HS-5 (cell line): ENCODE measurements at regions not wholly inside any gene's neighbourhood (a gene's known extent, or its start where the extent isn't known, plus 50 kb on each side); places are given as distances from the start of the nearest gene placed in this dataset.
"Not testable (repeated sequence)": the region's sequence is repeated elsewhere in the genome, so short reads cannot be mapped to it uniquely, and the experiment has no call there.

ENCODE experiments used
- DNase-seq: peaks from one replicate; pipeline ENCODE4 v3.0.0-alpha.2; 2012; ENCODE audit warnings: low read depth

GRCh38 chr1:73475316-73475870 is 722.6 kb downstream of the LRRIQ3 start:
- DNase-seq: no peak

DNA sequence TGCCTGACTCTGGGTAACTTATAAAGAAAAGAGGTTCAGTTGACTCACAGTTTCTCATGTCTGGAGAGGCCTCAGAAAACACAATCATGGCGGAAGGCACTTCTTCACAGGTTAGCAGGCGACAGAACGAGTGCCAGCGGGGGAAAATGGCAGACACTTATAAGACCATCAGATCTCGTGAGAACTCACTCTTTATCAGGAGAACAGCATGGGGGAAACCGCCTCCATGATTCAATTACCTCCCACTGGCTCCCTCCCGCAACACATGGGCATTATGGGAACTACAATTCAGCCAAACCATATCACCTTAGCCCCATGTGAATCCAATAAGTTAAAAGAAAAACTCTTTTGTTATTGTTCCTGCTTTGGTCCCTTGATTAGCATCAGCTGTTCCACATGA is 725.2 kb downstream of the LRRIQ3 start:
- DNase-seq: no peak

- no peak for DNase-seq
Observed at GRCh38 chr1:73467731-73468130, 730.2 kb downstream of the LRRIQ3 start.

- DNase-seq: no peak
Observed at GRCh38 chr1:73463873-73464272, 734.1 kb downstream of the LRRIQ3 start.

GRCh38 chr1:73452522-73452921 is 745.5 kb downstream of the LRRIQ3 start:
- DNase-seq: no peak

DNA sequence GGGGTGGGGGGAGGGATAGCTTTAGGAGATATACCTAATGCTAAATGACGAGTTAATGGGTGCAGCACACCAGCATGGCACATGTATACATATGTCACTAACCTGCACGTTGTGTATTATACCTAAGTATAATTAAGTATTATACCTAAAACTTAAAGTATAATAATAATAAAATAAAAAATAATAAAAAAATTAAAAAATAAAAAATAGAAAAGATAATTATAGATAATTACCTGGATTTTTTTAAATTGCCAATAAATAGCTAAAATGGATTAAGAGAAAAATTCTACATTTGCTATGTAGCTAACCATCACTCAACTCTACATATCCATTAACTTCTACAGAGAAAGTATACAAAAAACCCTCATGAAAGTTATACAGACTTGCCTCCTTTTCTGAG is 747.3 kb downstream of the LRRIQ3 start:
- not testable (repeated sequence) for DNase-seq

DNA sequence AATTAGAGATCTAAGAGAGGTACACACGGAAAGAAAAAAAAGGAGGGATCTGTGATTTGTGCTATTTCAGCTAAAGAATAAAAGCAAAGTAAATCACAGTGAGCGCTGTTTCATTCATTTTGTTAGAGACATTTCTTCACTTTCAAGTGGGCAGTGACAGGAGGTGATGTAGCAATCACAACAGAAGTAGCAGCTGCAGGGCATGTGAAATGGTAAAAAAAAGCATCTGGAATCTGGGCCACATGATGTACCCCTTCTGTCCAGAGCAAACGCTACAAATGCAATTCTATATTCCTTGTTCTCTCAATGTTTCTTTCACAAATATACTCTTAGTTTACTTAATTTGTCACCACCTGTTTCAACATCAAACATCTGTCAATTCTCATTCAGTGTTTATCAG is 786.5 kb downstream of the LRRIQ3 start:
- no peak for DNase-seq

DNA sequence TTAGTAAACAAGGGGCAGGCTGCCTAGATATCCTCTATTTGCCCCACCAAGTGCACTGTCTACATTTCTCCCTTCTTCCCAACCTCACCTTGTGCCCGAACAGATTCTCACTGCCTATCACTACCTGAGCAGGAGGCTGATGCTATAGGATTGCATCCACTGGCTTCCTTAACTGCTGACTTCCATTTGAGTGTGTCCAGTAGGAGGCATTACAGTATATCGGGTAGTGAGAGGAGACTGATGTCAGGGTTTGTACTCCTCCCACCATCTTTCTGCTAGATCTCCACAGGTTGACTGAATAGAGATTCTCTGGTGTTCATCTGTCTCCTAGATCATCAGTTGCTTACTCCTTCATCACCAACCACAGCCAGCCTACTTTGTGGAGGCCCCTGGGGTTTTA is 796.3 kb downstream of the LRRIQ3 start:
- DNase-seq: no peak

- no peak for DNase-seq
Observed at GRCh38 chr1:73382966-73383365, 815.0 kb downstream of the LRRIQ3 start.

DNA sequence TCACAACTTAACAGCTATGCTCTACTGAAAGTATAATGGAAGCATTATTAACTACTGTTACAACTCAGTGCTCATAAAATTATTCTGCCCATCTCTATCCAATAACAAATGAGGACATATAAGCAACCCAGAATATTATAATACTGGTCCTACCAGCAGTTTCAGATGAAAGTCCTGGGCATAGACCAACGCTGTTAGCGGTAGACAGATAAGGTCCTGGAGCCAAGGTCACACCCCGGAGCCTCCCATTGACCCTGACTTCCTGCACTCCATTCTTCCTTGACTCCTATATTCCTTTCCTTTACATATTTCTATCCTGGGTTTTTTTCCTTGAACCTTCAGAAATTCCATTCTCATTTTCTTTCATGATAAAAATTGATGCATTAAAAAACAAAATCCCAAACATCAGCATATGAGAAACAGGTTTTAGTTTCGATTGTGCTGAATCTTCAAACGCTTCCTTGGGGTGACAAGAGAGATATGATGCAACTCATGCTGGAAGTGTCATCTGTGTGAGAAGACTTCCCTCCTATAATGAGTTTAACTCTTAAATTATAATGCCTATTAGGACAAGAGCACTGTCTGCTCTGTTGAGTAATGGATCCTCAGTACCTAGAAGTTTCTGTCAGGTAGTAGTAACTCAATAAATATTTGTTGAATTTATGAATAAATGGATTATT is 831.1 kb downstream of the LRRIQ3 start:
- DNase-seq: no peak

DNA sequence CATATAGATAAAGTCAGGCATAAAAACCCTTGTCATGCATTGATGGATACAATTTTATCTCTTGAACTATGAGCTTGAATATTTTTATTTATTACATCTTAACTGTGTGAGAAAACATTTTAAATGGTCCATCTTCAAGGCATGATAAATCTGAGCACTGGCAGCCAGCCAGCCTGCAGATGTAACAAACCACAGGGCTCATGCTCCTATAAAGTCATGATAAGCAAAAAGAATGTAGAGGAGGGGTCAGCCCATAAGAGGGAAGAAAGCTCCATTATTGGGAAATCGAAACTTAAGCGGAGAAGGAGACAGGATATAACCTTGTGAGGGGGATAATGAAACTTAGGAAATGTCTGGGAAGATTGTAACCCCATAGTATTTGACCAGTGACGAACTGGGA is 839.0 kb downstream of the LRRIQ3 start:
- no peak for DNase-seq

- DNase-seq: no peak
Observed at GRCh38 chr1:73356485-73356884, 841.5 kb downstream of the LRRIQ3 start.

DNA sequence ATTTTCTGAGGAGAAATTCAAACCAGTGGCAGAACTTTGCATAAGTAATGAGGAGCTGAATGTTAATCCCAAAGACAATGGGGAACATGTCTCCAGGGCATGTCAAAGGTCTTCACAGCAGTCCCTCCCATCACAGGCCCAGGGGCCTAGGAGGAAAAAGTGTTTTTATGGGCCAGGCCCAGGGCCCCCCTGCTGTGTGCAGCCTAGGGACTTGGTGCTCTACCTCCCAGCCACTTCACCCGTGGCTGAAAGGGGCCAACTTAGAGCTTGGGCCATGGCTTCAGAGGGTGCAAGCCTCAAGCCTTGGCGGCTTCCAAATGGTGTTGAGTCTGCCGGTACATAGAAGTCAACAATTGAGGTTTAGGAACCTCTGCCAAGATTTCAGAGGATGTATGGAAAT is 854.0 kb downstream of the LRRIQ3 start:
- no peak for DNase-seq

- no peak for DNase-seq
Observed at GRCh38 chr1:73333847-73334503, 864.0 kb downstream of the LRRIQ3 start.

GRCh38 chr1:73331726-73332125 is 866.2 kb downstream of the LRRIQ3 start:
- DNase-seq: no peak

- DNase-seq: no peak
Observed at GRCh38 chr1:73327998-73328397, 870.0 kb downstream of the LRRIQ3 start.

GRCh38 chr1:73327180-73327793 is 870.7 kb downstream of the LRRIQ3 start:
- no peak for DNase-seq

GRCh38 chr1:73326663-73327062 is 871.3 kb downstream of the LRRIQ3 start:
- no peak for DNase-seq

DNA sequence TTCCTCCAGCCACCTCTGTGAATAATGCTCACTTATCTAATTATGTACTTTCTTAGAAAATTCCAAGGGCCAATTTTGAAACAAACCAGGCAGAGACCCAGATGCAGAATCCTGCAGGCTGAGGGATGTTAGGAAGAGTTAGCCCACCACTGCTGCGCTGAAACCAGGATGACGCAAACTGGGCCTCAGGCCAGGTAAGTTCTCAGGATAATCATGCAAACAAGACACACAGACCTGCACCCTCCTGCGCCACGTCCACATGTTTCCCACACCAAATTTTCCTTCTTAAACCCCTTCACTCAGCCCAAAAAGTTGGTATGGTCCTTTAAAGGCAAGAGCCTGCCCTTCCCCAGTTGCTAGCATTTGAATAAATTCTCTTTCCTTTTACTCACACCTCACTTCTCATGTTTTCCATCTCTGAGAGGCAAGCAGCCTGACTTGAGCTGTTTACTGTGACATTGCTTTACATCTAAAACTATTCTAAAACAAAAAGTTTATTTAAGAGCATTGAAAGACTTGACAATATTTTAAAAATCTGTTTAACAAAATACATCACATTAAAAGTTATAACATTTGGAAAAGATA is 887.1 kb downstream of the LRRIQ3 start:
- DNase-seq: no peak

- no peak for DNase-seq
Observed at GRCh38 chr1:73306899-73307555, 890.9 kb downstream of the LRRIQ3 start.

DNA sequence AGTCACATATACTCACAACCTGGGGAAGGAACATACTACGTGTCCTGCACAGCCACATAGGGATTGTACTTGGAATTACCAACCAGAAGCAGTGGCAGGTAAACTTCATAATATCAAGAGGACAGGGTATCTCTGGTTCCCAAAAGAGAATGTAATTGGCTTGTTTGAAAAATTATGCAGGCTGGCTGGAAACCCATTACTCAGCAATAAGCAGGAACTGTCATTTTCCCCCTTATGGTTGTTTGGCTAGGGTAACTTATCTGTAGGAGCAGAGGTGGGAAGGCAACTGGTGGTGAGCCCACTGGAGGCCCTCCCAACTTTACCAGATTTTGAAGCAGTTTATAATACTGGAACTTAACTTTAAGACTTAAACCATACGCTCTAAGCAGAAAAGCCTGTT is 924.1 kb downstream of the LRRIQ3 start:
- DNase-seq: no peak

DNA sequence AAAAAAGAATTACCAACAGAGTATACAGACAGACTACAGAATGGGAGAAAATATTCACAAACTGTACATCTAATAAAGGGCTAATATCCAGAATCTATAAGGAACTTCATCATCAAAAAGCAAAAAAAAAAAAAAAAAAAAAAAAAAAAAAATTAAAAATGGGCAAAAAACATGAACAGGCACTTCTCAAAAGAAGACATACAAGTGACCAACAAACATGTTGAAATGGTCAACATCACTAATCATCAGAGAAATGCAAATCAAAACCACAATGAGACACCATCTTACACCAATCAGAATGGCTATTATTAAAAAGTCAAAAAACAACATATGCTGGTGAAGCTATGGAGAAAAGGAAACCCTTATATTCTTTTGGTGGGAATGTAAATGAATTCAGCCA is 952.8 kb downstream of the LRRIQ3 start:
- DNase-seq: not testable (repeated sequence)
